ENCODE measurements at regions not wholly inside any gene's neighbourhood (a gene's known extent, or its start where the extent isn't known, plus 50 kb on each side); places are given as distances from the start of the nearest gene placed in this dataset.

GRCh38 chr4:156411531-156411930, 457.9 kb upstream of the CTSO start:
- Histone ChIP-seq H3K36me3 (ENCODE audit: control insufficient read depth, insufficient read depth, low read length) (no peaks in the 10 kb centered on the region), H2AFZ (replicated peaks; ENCODE audit: low read length, poor library complexity) (no peak overlapping the region), H4K5ac (ENCODE audit: low read depth, low read length) (no peak overlapping the region), H4K8ac (ENCODE audit: low read depth in 2 of 2, low read length in 2 of 2) (no peak overlapping the region), H2BK15ac (ENCODE audit: low read depth, low read length) (no peak overlapping the region), H3K27me3 (ENCODE audit: control insufficient read depth, insufficient read depth, low read length) (no peaks in the 10 kb centered on the region), H3K9ac (ENCODE audit: low read depth, low read length) (no peak overlapping the region), H4K20me1 (ENCODE audit: insufficient read depth, low read length) (no peaks in the 10 kb centered on the region), H3K23ac (ENCODE audit: low read depth, low read length) (no peak overlapping the region), H2BK120ac (ENCODE audit: low read depth, low read length) (no peak overlapping the region), H3K4me3 (ENCODE audit: insufficient read depth, low read depth, low read length) (no peak overlapping the region), H3K14ac (replicated peaks; ENCODE audit: low read depth, low read length) (no peak overlapping the region), H3K27ac (ENCODE audit: insufficient read depth, low read length) (no peak overlapping the region), H2AK5ac (ENCODE audit: low read depth, low read length) (no peak overlapping the region), H4K91ac (ENCODE audit: insufficient read depth, low read depth, low read length) (no peak overlapping the region), H2AK9ac (replicated peaks; ENCODE audit: low read depth, low read length, poor library complexity) (no peak overlapping the region), H3K4me2 (ENCODE audit: low read depth, low read length) (no peak overlapping the region), H3K4ac (ENCODE audit: low read depth, low read length) (no peak overlapping the region), H3K9me1 (ENCODE audit: insufficient read depth, low read length) (no peaks in the 10 kb centered on the region), H2BK20ac (ENCODE audit: low read depth, low read length) (no peak overlapping the region), H3K9me3 (ENCODE audit: control insufficient read depth, insufficient read depth, low read length) (no peaks in the 10 kb centered on the region), H3K79me1 (ENCODE audit: low read depth in 1 of 2, low read length in 2 of 2) (no peaks in the 10 kb centered on the region), H3K18ac (ENCODE audit: low read depth, low read length) (no peak overlapping the region), H3K4me1 (ENCODE audit: control insufficient read depth, insufficient read depth, low read length) (no peaks in the 10 kb centered on the region), H2BK5ac (ENCODE audit: low read depth, low read length, poor library complexity, severe bottlenecking) (no peak overlapping the region), H3K56ac (ENCODE audit: extremely low read depth, insufficient read depth, low read length) (no peak overlapping the region)
- intact Hi-C loops (cut with micrococcal nuclease), result no loop called here
- POLR2A ChIA-PET (ENCODE audit: unreplicated experiment), result no interaction called here
- no CpG with 5 or more reads among the region's 2 CpGs for WGBS, 2 experiments (ENCODE audit: extremely low coverage in 2 of 2, insufficient read length in 1 of 2)
- DNase-seq (no peak), ATAC-seq (ENCODE audit: low read depth) (no peak)
- in situ Hi-C loops (cut with MboI; ENCODE audit: low sequenced_read_pairs), result no loop called here
- dilution Hi-C loops (cut with HindIII; ENCODE audit: low sequenced_read_pairs, unreplicated experiment), result no loop called here
- no peak for TF ChIP-seq MAFK (IDR thresholded peaks at IDR 0.05; ENCODE audit: low read depth, low read length)
- no peak for TF ChIP-seq RAD21 (IDR thresholded peaks at IDR 0.05; ENCODE audit: low read length)
- no peak for TF ChIP-seq NFE2L2 (IDR thresholded peaks at IDR 0.05; ENCODE audit: low read depth, low read length)
- no peak for TF ChIP-seq CTCF (conservative IDR thresholded peaks at IDR 0.05; ENCODE audit: low read depth, low read length)
- no peak for TF ChIP-seq BHLHE40 (IDR thresholded peaks at IDR 0.05; ENCODE audit: low read depth, low read length)
- no peak for TF ChIP-seq RCOR1 (IDR thresholded peaks at IDR 0.05; ENCODE audit: insufficient replicate concordance, low read length)
- no peak for TF ChIP-seq ELK1 (IDR thresholded peaks at IDR 0.05; ENCODE audit: borderline replicate concordance, low read depth, low read length)
- TF ChIP-seq MXI1 (IDR thresholded peaks at IDR 0.05; ENCODE audit: borderline replicate concordance, low read depth, low read length), result no peak
- no peak for TF ChIP-seq MAZ (IDR thresholded peaks at IDR 0.05; ENCODE audit: borderline replicate concordance, low read depth, low read length)
- no peak for TF ChIP-seq SMC3 (IDR thresholded peaks at IDR 0.05; ENCODE audit: low read depth, low read length)
- TF ChIP-seq CEBPB (IDR thresholded peaks at IDR 0.05; ENCODE audit: low read depth, low read length), result no peak
- no peak for TF ChIP-seq FOS (IDR thresholded peaks at IDR 0.05; ENCODE audit: low read depth, low read length)
- TF ChIP-seq CHD1 (IDR thresholded peaks at IDR 0.05; ENCODE audit: low read depth, low read length), result no peak
- no peak for TF ChIP-seq USF2 (IDR thresholded peaks at IDR 0.05; ENCODE audit: low read depth, low read length)
- no TSS peak for BruUV-seq (replicated peaks)
- CTCF ChIA-PET, result no interaction called here
